Lower leg skin (tissue), 3 donors: ENCODE measurements at regions not wholly inside any gene's neighbourhood (a gene's known extent, or its start where the extent isn't known, plus 50 kb on each side); places are given as distances from the start of the nearest gene placed in this dataset.

Source experiments
- POLR2A ChIP-seq, 2 donors: fragments of 450-650 bp; IDR thresholded peaks; one replicate each; pipeline ENCODE4 v1.6.1; 2016 to 2017; ENCODE audit warnings: antibody characterized with exemption in 2 of 2, mild to moderate bottlenecking in 1 of 2, moderate library complexity in 1 of 2
- TF ChIP-seq, protein P1 (sequence below), 3 donors: fragments of 450-650 bp; IDR thresholded peaks; one replicate each; pipeline ENCODE4 v1.5.1; 2016; ENCODE audit warnings: antibody characterized with exemption in 3 of 3, mild to moderate bottlenecking in 3 of 3, moderate library complexity in 2 of 3

DNA sequence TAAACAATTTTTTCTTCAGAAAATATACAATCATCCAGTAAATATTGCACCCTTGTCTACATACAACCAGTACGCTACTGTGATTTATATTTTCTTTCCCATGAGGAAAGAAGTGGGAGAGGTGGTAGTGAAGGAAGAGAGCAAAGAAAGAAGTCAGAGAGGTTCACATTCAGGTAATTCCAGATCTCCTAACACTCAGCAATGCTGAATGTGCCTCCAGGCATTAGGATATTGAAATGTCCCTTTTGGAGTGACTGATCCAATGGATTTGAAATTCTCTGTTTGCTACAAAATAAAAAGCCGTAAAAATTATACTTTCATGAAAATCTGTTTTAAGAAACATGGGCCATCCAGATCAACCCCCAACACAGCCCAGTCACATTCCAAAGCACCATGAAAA lies 211.9 kb upstream of the NR3C2 start:
- TF ChIP-seq, protein P1, sequence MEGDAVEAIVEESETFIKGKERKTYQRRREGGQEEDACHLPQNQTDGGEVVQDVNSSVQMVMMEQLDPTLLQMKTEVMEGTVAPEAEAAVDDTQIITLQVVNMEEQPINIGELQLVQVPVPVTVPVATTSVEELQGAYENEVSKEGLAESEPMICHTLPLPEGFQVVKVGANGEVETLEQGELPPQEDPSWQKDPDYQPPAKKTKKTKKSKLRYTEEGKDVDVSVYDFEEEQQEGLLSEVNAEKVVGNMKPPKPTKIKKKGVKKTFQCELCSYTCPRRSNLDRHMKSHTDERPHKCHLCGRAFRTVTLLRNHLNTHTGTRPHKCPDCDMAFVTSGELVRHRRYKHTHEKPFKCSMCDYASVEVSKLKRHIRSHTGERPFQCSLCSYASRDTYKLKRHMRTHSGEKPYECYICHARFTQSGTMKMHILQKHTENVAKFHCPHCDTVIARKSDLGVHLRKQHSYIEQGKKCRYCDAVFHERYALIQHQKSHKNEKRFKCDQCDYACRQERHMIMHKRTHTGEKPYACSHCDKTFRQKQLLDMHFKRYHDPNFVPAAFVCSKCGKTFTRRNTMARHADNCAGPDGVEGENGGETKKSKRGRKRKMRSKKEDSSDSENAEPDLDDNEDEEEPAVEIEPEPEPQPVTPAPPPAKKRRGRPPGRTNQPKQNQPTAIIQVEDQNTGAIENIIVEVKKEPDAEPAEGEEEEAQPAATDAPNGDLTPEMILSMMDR (IDR thresholded peaks at IDR 0.05) = no peak
- no peak for TF ChIP-seq POLR2A (IDR thresholded peaks at IDR 0.05)
